Liver (tissue), 8 donors: ENCODE measurements at regions not wholly inside any gene's neighbourhood (a gene's known extent, or its start where the extent isn't known, plus 50 kb on each side); places are given as distances from the start of the nearest gene placed in this dataset.

ENCODE experiments used
- DNase-seq: peaks from one replicate; pipeline ENCODE4 v3.0.0-alpha.2; 2017; ENCODE audit warnings: low spot score
- H3K27ac ChIP-seq, 2 donors: one replicate each; pipeline ENCODE4 v1.7.0; 2013; ENCODE audit warnings: inconsistent platforms in 2 of 2, low read length in 2 of 2, control low read depth in 1 of 2, low read depth in 1 of 2, mild to moderate bottlenecking in 1 of 2
- H3K27me3 ChIP-seq, 4 donors: one replicate each; pipeline versions ENCODE4 v1.6.1 to v1.7.0; 2013; ENCODE audit warnings: low read length in 3 of 4, inconsistent platforms in 1 of 4, mild to moderate bottlenecking in 1 of 4, moderate library complexity in 1 of 4; ENCODE audit not compliant: control insufficient read depth in 4 of 4, insufficient read depth in 4 of 4
- H3K36me3 ChIP-seq, 4 donors: one replicate each; pipeline versions ENCODE4 v1.6.1 to v1.7.0; 2013; ENCODE audit warnings: low read length in 3 of 4, mild to moderate bottlenecking in 3 of 4, low read depth in 1 of 4, moderate library complexity in 1 of 4; ENCODE audit not compliant: control insufficient read depth in 4 of 4, insufficient read depth in 3 of 4
- H3K4me1 ChIP-seq, 4 donors: one replicate each; pipeline versions ENCODE4 v1.6.1 to v1.7.0; 2013; ENCODE audit warnings: low read length in 3 of 4, mild to moderate bottlenecking in 3 of 4, moderate library complexity in 1 of 4; ENCODE audit not compliant: control insufficient read depth in 4 of 4, insufficient read depth in 4 of 4
- H3K4me3 ChIP-seq, 3 donors: one replicate each; pipeline versions ENCODE4 v1.6.1 to v1.7.0; 2013; ENCODE audit warnings: low read length in 3 of 3, control low read depth in 1 of 3, low read depth in 1 of 3, mild to moderate bottlenecking in 1 of 3
- H3K9ac ChIP-seq, 2 donors: one replicate each; pipeline ENCODE4 v1.7.0; 2013; ENCODE audit warnings: low read length in 2 of 2, mild to moderate bottlenecking in 2 of 2, moderate library complexity in 2 of 2, control low read depth in 1 of 2, low read depth in 1 of 2
- H3K9me3 ChIP-seq, 4 donors: one replicate each; pipeline versions ENCODE4 v1.6.1 to v1.7.0; 2013; ENCODE audit warnings: low read length in 3 of 4; ENCODE audit not compliant: control insufficient read depth in 4 of 4
- EGR1 ChIP-seq, 2 donors: IDR thresholded peaks; 2 replicates each; pipeline ENCODE4 v1.6.1; 2016 to 2018; ENCODE audit warnings: antibody characterized with exemption in 2 of 2, low read depth in 2 of 2
- FOXA1 ChIP-seq: IDR thresholded peaks from 2 replicates; pipeline ENCODE4 v1.6.1; 2016; ENCODE audit warnings: antibody characterized with exemption
- FOXA2 ChIP-seq: IDR thresholded peaks from 2 replicates; pipeline ENCODE4 v1.6.1; 2016; ENCODE audit warnings: antibody characterized with exemption
- GABPA ChIP-seq, 2 donors: IDR thresholded peaks in 1 of 2; conservative IDR thresholded peaks in 1 of 2; 2 replicates each; pipeline ENCODE4 v1.6.1; 2016; ENCODE audit warnings: antibody characterized with exemption in 2 of 2, mild to moderate bottlenecking in 1 of 2, moderate library complexity in 1 of 2
- HNF4A ChIP-seq, 2 donors: conservative IDR thresholded peaks; 2 replicates each; pipeline ENCODE4 v1.6.1; 2016; ENCODE audit warnings: antibody characterized with exemption in 2 of 2, mild to moderate bottlenecking in 2 of 2
- HNF4G ChIP-seq: IDR thresholded peaks from 2 replicates; pipeline ENCODE4 v1.6.1; 2016; ENCODE audit warnings: antibody characterized with exemption
- JUND ChIP-seq, 2 donors: IDR thresholded peaks; 2 replicates each; pipeline ENCODE4 v1.6.1; 2016; ENCODE audit warnings: antibody characterized with exemption in 2 of 2
- NR2F2 ChIP-seq: IDR thresholded peaks from 2 replicates; pipeline ENCODE4 v1.6.1; 2016; ENCODE audit warnings: antibody characterized with exemption
- RAD21 ChIP-seq, 2 donors: IDR thresholded peaks; 2 replicates each; pipeline ENCODE4 v1.6.1; 2016; ENCODE audit warnings: antibody characterized with exemption in 2 of 2, mild to moderate bottlenecking in 2 of 2
- RXRA ChIP-seq, 2 donors: IDR thresholded peaks; 2 replicates each; pipeline ENCODE4 v1.6.1; 2017 to 2018; ENCODE audit warnings: antibody characterized with exemption in 2 of 2, mild to moderate bottlenecking in 1 of 2
- SP1 ChIP-seq: IDR thresholded peaks from 2 replicates; pipeline ENCODE4 v1.6.1; 2018; ENCODE audit warnings: antibody characterized with exemption, mild to moderate bottlenecking
- TAF1 ChIP-seq: conservative IDR thresholded peaks from 2 replicates; pipeline ENCODE4 v1.6.1; 2016; ENCODE audit warnings: antibody characterized with exemption, mild to moderate bottlenecking
- YY1 ChIP-seq: IDR thresholded peaks from 2 replicates; pipeline ENCODE4 v1.6.1; 2016; ENCODE audit warnings: antibody characterized with exemption, mild to moderate bottlenecking
- WGBS: extraction: QIAGEN DNeasy Blood & Tissue Kit; methylation state at CpG from one replicate; pipeline ENCODE4 v1.1.7; 2013; 5-methylcytosine and 5-hydroxymethylcytosine counted together
- TF ChIP-seq, protein P1 (sequence below): IDR thresholded peaks from 2 replicates; pipeline ENCODE4 v1.6.1; 2016; ENCODE audit warnings: antibody characterized with exemption, mild to moderate bottlenecking
- TF ChIP-seq, protein P2 (sequence below): IDR thresholded peaks from 2 replicates; pipeline ENCODE4 v1.6.1; 2016; ENCODE audit warnings: antibody characterized with exemption
- TF ChIP-seq, protein P3 (sequence below): IDR thresholded peaks from 2 replicates; pipeline ENCODE4 v1.6.1; 2016; ENCODE audit warnings: antibody characterized with exemption
- TF ChIP-seq, protein P4 (sequence below): IDR thresholded peaks from 2 replicates; pipeline ENCODE4 v1.6.1; 2016; ENCODE audit warnings: antibody characterized with exemption
- TF ChIP-seq, protein P5 (sequence below): fragments of 150-350 bp; IDR thresholded peaks from 2 replicates; pipeline ENCODE4 v1.5.1; 2017; ENCODE audit warnings: improper control_type of control experiment, low read depth, low read length; ENCODE audit not compliant: missing input control
- donor health status: healthy.
- donor health status: healthy.
- donor health status: healthy.
- donor health status: healthy.
- donor health status: healthy.

DNA sequence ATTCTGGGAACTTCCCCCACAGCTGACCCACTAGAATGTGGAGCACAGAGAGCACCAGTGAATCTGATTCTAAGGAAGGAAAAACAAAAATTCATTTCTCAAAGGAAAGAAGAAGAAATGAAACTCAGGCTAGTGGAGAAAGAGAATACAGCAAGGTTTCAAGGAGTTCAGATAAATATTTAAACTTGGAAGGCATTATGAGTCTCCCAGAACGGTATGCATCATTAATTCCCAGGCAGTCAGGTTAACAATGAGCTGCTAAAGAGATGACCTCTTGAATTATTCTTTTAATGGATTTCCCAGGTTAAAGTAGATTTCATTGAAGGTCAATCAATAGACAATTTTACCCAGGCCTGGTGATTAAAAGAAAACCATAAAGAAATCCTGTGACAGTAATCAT lies 103.6 kb upstream of the KAZN start:
- no peak for TF ChIP-seq RAD21 (IDR thresholded peaks at IDR 0.05)
- TF ChIP-seq TAF1: no peak
- no peak for TF ChIP-seq YY1
- no peak for TF ChIP-seq HNF4G
- TF ChIP-seq, protein P1, sequence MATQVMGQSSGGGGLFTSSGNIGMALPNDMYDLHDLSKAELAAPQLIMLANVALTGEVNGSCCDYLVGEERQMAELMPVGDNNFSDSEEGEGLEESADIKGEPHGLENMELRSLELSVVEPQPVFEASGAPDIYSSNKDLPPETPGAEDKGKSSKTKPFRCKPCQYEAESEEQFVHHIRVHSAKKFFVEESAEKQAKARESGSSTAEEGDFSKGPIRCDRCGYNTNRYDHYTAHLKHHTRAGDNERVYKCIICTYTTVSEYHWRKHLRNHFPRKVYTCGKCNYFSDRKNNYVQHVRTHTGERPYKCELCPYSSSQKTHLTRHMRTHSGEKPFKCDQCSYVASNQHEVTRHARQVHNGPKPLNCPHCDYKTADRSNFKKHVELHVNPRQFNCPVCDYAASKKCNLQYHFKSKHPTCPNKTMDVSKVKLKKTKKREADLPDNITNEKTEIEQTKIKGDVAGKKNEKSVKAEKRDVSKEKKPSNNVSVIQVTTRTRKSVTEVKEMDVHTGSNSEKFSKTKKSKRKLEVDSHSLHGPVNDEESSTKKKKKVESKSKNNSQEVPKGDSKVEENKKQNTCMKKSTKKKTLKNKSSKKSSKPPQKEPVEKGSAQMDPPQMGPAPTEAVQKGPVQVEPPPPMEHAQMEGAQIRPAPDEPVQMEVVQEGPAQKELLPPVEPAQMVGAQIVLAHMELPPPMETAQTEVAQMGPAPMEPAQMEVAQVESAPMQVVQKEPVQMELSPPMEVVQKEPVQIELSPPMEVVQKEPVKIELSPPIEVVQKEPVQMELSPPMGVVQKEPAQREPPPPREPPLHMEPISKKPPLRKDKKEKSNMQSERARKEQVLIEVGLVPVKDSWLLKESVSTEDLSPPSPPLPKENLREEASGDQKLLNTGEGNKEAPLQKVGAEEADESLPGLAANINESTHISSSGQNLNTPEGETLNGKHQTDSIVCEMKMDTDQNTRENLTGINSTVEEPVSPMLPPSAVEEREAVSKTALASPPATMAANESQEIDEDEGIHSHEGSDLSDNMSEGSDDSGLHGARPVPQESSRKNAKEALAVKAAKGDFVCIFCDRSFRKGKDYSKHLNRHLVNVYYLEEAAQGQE: no peak
- no peak for TF ChIP-seq FOXA2
- TF ChIP-seq FOXA1: no peak
- TF ChIP-seq, protein P2, sequence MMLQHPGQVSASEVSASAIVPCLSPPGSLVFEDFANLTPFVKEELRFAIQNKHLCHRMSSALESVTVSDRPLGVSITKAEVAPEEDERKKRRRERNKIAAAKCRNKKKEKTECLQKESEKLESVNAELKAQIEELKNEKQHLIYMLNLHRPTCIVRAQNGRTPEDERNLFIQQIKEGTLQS: no peak
- TF ChIP-seq, protein P3, sequence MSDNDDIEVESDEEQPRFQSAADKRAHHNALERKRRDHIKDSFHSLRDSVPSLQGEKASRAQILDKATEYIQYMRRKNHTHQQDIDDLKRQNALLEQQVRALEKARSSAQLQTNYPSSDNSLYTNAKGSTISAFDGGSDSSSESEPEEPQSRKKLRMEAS: no peak
- TF ChIP-seq EGR1 (IDR thresholded peaks at IDR 0.05; ENCODE audit: low read depth in 2 of 2): no peak
- TF ChIP-seq, protein P4, sequence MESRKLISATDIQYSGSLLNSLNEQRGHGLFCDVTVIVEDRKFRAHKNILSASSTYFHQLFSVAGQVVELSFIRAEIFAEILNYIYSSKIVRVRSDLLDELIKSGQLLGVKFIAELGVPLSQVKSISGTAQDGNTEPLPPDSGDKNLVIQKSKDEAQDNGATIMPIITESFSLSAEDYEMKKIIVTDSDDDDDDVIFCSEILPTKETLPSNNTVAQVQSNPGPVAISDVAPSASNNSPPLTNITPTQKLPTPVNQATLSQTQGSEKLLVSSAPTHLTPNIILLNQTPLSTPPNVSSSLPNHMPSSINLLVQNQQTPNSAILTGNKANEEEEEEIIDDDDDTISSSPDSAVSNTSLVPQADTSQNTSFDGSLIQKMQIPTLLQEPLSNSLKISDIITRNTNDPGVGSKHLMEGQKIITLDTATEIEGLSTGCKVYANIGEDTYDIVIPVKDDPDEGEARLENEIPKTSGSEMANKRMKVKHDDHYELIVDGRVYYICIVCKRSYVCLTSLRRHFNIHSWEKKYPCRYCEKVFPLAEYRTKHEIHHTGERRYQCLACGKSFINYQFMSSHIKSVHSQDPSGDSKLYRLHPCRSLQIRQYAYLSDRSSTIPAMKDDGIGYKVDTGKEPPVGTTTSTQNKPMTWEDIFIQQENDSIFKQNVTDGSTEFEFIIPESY: no peak
- TF ChIP-seq NR2F2: no peak
- TF ChIP-seq JUND (IDR thresholded peaks at IDR 0.05): no peak
- TF ChIP-seq, protein P5, sequence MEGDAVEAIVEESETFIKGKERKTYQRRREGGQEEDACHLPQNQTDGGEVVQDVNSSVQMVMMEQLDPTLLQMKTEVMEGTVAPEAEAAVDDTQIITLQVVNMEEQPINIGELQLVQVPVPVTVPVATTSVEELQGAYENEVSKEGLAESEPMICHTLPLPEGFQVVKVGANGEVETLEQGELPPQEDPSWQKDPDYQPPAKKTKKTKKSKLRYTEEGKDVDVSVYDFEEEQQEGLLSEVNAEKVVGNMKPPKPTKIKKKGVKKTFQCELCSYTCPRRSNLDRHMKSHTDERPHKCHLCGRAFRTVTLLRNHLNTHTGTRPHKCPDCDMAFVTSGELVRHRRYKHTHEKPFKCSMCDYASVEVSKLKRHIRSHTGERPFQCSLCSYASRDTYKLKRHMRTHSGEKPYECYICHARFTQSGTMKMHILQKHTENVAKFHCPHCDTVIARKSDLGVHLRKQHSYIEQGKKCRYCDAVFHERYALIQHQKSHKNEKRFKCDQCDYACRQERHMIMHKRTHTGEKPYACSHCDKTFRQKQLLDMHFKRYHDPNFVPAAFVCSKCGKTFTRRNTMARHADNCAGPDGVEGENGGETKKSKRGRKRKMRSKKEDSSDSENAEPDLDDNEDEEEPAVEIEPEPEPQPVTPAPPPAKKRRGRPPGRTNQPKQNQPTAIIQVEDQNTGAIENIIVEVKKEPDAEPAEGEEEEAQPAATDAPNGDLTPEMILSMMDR: no peak
- TF ChIP-seq HNF4A (conservative IDR thresholded peaks at IDR 0.05): no peak
- no peak for TF ChIP-seq SP1
- no peak for TF ChIP-seq RXRA (IDR thresholded peaks at IDR 0.05)
- Histone ChIP-seq H3K4me1 (peaks cover 0 to 9% (median 7%) of the 10 kb centered on the region in 4 donors), H3K27me3 (no peaks in the 10 kb centered on the region), H3K9me3 (peaks cover 0 to 3% (median 0%) of the 10 kb centered on the region in 4 donors), H3K36me3 (no peaks in the 10 kb centered on the region), H3K4me3 (no peak overlapping the region), H3K9ac (no peak overlapping the region), H3K27ac (no peak overlapping the region)
- no peak for DNase-seq
- WGBS: 53% methylated on average over 1 of the region's 1 CpG

DNA sequence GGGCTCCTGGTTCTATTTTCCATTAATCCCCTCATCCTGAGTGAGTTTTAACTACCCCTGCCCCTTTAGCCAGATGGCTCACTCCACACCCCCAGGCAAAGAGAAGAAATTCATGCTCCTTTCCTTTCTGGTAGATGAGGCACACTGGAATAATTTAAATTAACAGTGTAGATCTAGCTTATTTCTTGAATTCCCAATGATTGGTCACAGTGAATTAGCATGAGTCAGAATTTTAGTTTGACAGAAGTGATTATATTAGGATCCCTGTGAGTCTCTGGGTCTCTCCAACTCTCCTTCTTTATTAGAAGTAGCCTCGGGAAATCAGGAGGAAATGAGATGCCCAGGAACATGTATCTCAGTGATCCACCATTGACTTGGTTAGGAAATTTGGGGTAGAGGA lies 103.1 kb upstream of the KAZN start:
- Histone ChIP-seq H3K27me3 (no peaks in the 10 kb centered on the region), H3K36me3 (no peaks in the 10 kb centered on the region), H3K9me3 (peaks cover 0 to 3% (median 0%) of the 10 kb centered on the region in 4 donors), H3K27ac (no peak overlapping the region), H3K4me3 (no peak overlapping the region), H3K4me1 (peaks cover 0 to 9% (median 7%) of the 10 kb centered on the region in 4 donors), H3K9ac (no peak overlapping the region)
- 78% methylated on average over 1 of the region's 1 CpG for WGBS
- DNase-seq: no peak
- no peak for TF ChIP-seq FOXA2
- no peak for TF ChIP-seq RAD21 (IDR thresholded peaks at IDR 0.05)
- TF ChIP-seq RXRA (IDR thresholded peaks at IDR 0.05): no peak
- TF ChIP-seq FOXA1: no peak
- TF ChIP-seq JUND (IDR thresholded peaks at IDR 0.05): no peak
- TF ChIP-seq, protein P5: no peak
- no peak for TF ChIP-seq HNF4G
- TF ChIP-seq, protein P2: no peak
- TF ChIP-seq YY1: no peak
- TF ChIP-seq TAF1: no peak
- TF ChIP-seq, protein P4: no peak
- TF ChIP-seq GABPA (IDR thresholded peaks at IDR 0.05 in 1 of 2, conservative IDR thresholded peaks at IDR 0.05 in 1 of 2): no peak
